HG03565 (cell line): ENCODE measurements at regions not wholly inside any gene's neighbourhood (a gene's known extent, or its start where the extent isn't known, plus 50 kb on each side); places are given as distances from the start of the nearest gene placed in this dataset.
A peak's percentile ranks its signal among the peaks of the same experiment; 100 is the strongest.

Source experiments
- ATAC-seq: cut with Tn5 transposase; IDR thresholded peaks from one replicate; pipeline ENCODE4 v1.9.1; 2021; ENCODE audit warnings: mild to moderate bottlenecking, moderate library complexity; ENCODE audit not compliant: unreplicated experiment

GRCh38 chr4:144902614-144903013 is 195.4 kb downstream of the ANAPC10 start:
- ATAC-seq, result peak; percentile 44

- ATAC-seq, result no peak
These were observed 193.9 kb downstream of the ANAPC10 start for GRCh38 chr4:144903953-144904711.

- no peak for ATAC-seq
These were observed 192.7 kb downstream of the ANAPC10 start for GRCh38 chr4:144905286-144905685.

- ATAC-seq, result no peak
These were observed 191.6 kb downstream of the ANAPC10 start for GRCh38 chr4:144906181-144906925.

GRCh38 chr4:144910723-144911122 is 187.3 kb downstream of the ANAPC10 start:
- ATAC-seq, result no peak
